ENCODE measurements at regions not wholly inside any gene's neighbourhood (a gene's known extent, or its start where the extent isn't known, plus 50 kb on each side); places are given as distances from the start of the nearest gene placed in this dataset.

DNA sequence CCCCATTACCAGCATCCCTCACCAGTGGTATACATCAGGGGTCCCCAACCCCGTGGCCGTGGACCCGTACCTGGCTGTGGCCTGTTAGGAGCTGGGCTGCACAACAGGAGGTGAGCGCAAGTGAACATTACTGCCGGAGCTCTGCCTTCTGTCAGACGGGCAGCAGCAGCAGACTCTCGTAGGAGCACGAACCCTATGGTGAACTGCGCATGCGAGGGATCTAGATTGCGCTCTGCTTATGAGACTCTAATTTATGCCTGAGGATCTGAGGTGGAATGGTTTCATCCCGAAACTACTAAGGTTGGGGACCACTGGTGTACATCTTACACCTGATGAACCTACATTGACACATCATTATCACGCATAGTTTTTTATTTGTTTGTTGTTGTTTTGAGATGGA, 52.8 kb upstream of the DHX15 start:
- H3K4me1 ChIP-seq (ENCODE audit: insufficient read depth, low read length) = no peaks in the 10 kb centered on the region
- H3K36me3 ChIP-seq (ENCODE audit: insufficient read depth, low read length) = no peaks in the 10 kb centered on the region
- no peaks in the 10 kb centered on the region for H3K9me3 ChIP-seq (ENCODE audit: control insufficient read depth, insufficient read depth, low read length)
- H3K9ac ChIP-seq (ENCODE audit: low read depth, low read length) = no peak overlapping the region

DNA sequence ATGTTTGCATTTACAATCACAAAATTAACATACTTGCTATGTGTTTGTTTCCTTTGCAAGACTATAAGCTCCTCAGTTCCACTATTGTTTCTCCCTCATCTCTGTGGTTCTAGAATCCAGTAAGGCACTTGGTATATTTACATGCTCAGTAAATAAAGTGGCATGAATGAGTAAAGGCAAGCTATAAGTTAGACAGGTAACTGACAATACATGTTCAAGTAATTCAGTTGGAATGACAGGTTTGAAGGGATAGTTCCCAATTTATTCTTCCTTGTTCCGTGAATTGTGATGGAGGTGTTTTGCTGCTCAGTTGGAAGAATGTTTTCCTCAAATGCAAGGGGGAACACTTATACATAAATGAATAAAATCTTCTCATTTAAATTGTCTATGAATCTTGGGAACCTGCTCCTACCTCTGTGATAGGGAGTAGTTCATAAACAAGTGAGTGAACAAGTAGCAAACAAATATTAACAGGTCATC, 54.1 kb upstream of the DHX15 start:
- Histone ChIP-seq H3K9me3 (ENCODE audit: control insufficient read depth, insufficient read depth, low read length) (no peaks in the 10 kb centered on the region), H3K36me3 (ENCODE audit: insufficient read depth, low read length) (no peaks in the 10 kb centered on the region), H3K9ac (ENCODE audit: low read depth, low read length) (no peak overlapping the region)

DNA sequence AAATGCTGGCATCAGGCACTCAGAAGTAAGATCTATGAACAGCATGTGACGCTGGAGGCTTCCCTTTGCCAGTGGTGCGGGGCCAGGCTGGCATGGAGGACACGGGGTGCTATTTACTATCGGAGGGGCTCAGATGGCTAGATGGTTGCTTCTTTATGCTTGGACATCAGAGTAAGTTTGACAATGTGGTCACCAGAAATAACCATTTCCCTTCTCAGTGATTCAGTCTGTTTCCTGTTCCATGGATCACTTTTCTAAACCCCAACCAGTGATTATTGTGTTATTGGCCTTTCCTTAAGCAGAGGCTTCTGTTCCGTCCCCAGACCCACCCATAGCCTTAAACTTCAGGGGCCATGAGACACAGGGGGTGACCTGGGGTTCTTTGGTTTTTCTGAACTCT, 55.4 kb upstream of the DHX15 start:
- H3K9ac ChIP-seq (ENCODE audit: low read depth, low read length) = no peak overlapping the region
- H3K4me1 ChIP-seq (ENCODE audit: insufficient read depth, low read length) = no peaks in the 10 kb centered on the region
- H3K9me3 ChIP-seq (ENCODE audit: control insufficient read depth, insufficient read depth, low read length) = no peaks in the 10 kb centered on the region
- no peaks in the 10 kb centered on the region for H3K36me3 ChIP-seq (ENCODE audit: insufficient read depth, low read length)

More for the DNA sequence above, 54.1 kb upstream of the DHX15 start:
- no peaks in the 10 kb centered on the region for H3K4me1 ChIP-seq (ENCODE audit: insufficient read depth, low read length)

DNA sequence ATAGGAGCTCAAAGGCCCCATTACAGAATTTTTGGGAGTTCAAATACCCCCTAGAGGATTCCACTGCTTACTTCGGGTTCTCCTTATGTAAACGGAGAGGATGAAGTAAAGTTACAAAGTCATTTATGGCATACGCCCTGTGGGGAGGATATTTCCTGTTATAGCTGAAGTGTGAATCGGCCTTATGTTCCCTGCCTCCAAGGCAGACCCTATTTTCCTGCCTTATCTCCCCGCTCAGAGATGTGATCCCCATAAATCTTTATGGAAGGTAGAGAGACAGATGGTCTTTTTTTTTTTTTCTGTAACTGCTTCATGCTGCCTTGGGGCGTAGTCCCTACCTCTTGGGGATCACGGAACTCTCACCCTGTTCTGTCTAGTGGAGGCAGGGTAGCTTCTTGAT, 56.0 kb upstream of the DHX15 start:
- Histone ChIP-seq H3K9me3 (ENCODE audit: control insufficient read depth, insufficient read depth, low read length) (no peaks in the 10 kb centered on the region), H3K4me1 (ENCODE audit: insufficient read depth, low read length) (no peaks in the 10 kb centered on the region), H3K36me3 (ENCODE audit: insufficient read depth, low read length) (no peaks in the 10 kb centered on the region), H3K9ac (ENCODE audit: low read depth, low read length) (no peak overlapping the region)

DNA sequence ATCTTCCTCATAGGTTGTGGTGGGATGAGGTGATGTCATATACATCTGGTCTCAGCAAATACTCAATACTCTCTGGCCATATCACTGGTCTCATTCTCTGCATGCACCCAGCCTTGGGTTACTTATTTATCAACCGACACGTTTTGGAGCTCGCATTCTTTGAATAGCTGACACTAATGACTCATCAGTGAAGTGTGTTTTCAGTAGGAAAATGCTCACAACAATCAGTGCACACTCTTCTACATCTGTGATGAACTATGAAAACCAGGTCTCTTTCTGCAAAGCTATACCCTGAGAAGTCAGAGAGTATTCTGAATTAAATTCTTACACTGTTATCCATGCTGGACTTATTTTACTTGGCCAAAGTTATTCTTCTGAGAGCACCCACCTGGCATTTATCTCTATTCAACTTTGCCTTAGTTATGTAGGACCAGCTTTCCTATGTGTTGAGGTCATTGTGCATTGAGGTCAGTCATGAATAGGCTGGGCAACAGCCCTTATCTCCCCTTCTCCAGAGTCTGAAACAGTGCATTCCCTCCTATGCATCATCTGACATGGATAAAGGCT, 58.7 kb upstream of the DHX15 start:
- H3K36me3 ChIP-seq (ENCODE audit: insufficient read depth, low read length) = no peaks in the 10 kb centered on the region
- H3K9me3 ChIP-seq (ENCODE audit: control insufficient read depth, insufficient read depth, low read length) = no peaks in the 10 kb centered on the region
- no peak overlapping the region for H3K9ac ChIP-seq (ENCODE audit: low read depth, low read length)
- no peaks in the 10 kb centered on the region for H3K4me1 ChIP-seq (ENCODE audit: insufficient read depth, low read length)

DNA sequence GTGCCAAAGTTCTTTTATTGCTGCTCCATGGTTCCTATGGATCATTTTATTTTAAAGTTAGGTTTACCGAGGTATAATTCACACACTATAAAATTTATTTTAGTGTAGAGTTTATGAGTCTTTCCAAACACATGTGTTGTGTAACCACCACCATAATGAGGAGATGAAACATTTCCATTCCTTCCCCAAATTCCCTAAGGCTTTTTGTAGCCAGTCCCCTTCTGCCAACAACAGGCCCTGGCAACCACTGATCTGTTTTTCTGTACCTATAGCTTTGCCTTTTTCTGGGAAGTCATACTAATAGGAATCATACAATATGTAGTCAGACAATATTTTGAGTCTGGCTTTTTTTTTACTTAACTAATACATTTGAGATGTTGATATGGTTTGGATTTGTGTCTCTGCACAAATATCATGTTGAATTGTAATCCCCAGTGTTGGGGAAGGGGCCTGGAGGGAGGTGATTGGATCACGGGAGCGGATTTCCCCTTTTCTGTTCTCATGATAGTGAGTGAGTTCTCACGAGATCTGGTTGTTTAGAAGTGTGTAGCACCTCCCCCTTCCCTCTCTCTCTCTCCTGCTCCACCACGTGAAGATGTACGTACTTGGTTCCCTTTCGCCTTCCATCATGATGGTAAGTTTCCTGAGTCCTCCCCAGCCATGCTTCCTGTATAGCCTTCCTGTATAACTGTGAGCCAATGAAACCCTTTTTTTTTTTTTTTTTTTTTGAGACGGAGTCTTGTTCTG, 59.6 kb upstream of the DHX15 start:
- Histone ChIP-seq H3K9me3 (ENCODE audit: control insufficient read depth, insufficient read depth, low read length) (no peaks in the 10 kb centered on the region), H3K4me1 (ENCODE audit: insufficient read depth, low read length) (no peaks in the 10 kb centered on the region), H3K36me3 (ENCODE audit: insufficient read depth, low read length) (no peaks in the 10 kb centered on the region), H3K9ac (ENCODE audit: low read depth, low read length) (no peak overlapping the region)

DNA sequence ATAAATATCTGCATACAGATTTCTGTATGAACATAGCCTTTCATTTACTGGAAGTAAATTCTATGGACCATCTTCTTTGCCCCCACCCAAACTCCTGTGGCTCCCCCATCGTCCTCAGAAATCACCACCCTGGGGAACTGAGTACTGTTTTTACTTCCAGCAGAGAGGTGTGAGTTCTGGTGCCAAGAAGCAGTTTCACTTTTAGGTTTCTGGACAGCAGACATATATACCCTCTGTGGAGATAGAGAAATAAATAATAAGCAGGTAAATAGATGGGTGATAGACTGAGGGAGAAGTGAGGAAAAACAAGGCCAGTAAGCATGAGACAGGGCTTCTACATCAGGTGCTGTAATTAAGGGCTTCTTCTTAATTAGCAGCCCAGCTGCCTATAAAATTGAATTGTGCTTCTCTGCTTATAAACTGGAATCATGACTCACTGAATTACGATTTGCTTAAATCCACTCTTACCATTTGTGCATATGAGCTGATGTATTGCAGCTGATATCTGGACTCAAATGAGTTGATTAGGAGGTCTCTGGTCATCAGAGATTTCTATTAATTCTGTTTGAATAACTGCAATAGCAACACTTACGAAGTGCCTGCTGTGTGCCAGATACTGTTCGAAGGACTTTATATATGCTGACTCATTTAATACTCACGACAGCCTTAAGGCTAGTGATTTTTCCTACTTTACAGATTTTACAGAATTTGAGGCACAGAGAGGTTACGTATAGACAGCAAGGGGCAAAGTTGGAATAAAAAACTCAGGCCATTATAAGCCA, 60.8 kb upstream of the DHX15 start:
- H3K4me1 ChIP-seq (ENCODE audit: insufficient read depth, low read length) = no peaks in the 10 kb centered on the region
- no peaks in the 10 kb centered on the region for H3K9me3 ChIP-seq (ENCODE audit: control insufficient read depth, insufficient read depth, low read length)
- no peaks in the 10 kb centered on the region for H3K36me3 ChIP-seq (ENCODE audit: insufficient read depth, low read length)
- no peak overlapping the region for H3K9ac ChIP-seq (ENCODE audit: low read depth, low read length)

DNA sequence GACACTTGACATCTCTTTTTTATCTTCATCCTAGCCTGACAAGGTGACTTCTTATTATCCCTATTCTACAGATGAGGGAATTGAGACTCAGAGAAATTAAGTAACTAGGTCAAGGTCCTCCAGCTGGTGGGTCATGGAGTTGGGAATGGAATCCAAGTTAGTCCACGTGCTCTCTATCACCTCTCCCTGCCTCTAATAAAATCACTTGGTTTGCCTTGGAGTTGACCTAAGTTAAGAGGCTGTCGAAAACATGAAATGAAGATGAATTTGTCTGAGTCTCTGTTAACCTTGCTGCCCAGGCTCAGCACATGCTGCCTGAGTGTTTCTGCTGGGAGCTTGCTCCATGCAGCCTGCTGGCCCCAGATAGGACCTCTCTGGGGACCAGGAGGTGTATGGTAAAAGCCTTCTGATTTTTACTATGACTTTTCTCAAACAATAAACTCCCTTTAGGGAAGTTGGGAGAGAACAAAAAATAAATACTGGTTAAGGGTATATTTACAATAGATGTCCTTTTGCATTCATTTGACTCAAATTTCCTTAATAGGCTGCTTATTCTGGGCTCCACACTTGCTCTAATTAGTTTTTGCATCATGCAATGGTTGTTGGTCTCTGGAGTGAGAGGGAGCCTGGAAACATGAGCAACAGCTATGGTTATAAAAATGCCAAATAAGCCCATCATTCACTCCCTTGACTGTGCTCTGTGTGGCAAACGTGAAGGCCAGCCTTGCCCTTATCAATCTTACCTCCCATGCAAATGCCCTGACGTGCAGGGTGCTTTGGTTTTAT, 61.6 kb upstream of the DHX15 start:
- H3K9me3 ChIP-seq (ENCODE audit: control insufficient read depth, insufficient read depth, low read length) = no peaks in the 10 kb centered on the region
- H3K9ac ChIP-seq (ENCODE audit: low read depth, low read length) = no peak overlapping the region
- no peaks in the 10 kb centered on the region for H3K36me3 ChIP-seq (ENCODE audit: insufficient read depth, low read length)
- H3K4me1 ChIP-seq (ENCODE audit: insufficient read depth, low read length) = peaks cover 5% of the 10 kb centered on the region; the same call in 1 of the 2 replicates

DNA sequence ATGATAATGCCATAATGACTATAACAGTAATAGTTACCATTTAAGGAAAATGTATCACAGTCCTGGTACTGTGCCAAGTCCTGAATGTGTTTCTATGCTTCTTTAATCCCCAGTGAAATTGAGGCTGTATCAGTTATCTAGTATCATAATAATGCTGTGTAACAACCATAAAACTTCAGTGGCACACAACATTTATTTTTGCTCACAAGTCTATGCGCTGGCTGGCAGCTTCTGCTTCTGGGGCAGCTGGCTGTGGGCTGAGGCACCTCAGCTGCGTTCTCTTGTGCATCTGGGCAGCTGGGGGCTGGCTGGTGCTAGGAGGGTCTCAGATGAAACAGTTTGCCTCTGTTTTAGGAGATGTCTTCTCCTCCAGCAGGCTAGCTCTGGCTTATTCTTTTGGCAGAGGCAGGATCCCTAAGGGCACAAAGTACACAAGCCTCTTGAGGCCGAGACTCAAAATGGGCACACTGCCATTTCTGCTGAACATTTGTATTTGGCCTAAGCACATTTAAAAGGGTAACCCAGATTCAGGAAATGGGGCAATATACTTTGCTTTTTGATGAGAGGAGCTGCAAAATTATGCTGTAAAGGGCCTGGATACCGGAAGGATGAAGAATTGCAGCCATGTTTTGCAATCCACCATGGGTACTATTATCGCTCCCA, 62.6 kb upstream of the DHX15 start:
- Histone ChIP-seq H3K9ac (ENCODE audit: low read depth, low read length) (no peak overlapping the region), H3K9me3 (ENCODE audit: control insufficient read depth, insufficient read depth, low read length) (no peaks in the 10 kb centered on the region), H3K36me3 (ENCODE audit: insufficient read depth, low read length) (no peaks in the 10 kb centered on the region), H3K4me1 (ENCODE audit: insufficient read depth, low read length) (peaks cover 13% of the 10 kb centered on the region; the same call in 1 of the 2 replicates)

DNA sequence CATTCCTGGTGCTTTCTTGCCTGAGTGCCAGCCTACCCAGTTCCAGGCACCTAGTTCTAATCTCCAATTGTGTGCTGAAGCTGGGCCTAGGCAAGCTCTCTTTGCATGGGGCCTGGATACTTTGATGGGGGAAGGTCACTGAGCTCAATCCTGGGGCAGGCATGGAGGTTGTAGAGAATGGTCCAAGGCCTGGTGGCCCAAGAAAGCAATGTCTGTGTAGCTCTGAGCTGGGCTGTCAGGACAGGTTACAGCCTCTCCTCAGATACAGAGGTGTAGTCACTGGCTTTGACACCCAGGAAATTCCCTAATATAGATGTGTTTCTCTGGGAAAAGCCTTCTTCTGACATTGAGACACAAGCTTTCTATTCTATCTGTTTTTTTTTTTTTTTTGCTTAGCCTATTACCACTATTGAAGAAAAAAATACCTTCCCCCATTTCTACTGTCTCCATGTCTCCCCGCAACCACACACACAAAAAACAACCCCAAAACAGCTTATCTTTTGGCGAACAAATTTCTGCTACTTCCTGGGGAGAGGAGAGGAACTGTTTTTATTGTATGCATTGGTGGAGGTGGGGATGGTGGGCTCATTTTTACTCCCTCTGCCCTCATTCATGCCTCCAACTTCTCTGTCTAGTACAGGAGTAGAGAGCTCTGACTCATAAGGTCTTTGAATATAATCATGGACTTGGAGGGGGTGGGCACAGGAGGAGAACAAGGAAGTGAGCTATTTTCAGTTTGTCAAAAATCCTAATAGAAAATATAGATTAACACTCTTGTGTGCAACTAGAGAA, 66.7 kb upstream of the DHX15 start:
- Histone ChIP-seq H3K9me3 (ENCODE audit: control insufficient read depth, insufficient read depth, low read length) (no peaks in the 10 kb centered on the region), H3K4me1 (ENCODE audit: insufficient read depth, low read length) (peaks cover 13% of the 10 kb centered on the region; the same call in 1 of the 2 replicates), H3K36me3 (ENCODE audit: insufficient read depth, low read length) (no peaks in the 10 kb centered on the region), H3K9ac (ENCODE audit: low read depth, low read length) (no peak overlapping the region)

DNA sequence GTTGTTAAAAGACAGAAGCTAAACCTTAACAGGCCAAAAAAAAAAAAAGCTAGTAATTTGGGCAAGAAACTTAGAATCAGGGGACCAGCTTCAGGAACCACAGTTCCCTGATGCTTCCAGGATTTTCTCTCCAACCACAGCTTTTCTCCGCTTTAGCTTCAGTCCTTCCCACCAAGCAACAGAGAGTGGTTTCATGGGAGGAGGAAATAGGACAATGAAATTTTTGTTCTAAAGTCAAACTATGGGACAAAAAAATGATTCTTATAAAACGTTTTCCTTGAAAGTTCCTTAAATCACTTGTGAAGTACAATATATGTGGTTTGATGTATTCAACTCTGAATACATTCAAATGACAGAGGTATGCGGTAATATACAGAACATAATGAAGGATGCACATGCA, 71.0 kb upstream of the DHX15 start:
- Histone ChIP-seq H3K36me3 (ENCODE audit: insufficient read depth, low read length) (no peaks in the 10 kb centered on the region), H3K4me1 (ENCODE audit: insufficient read depth, low read length) (peaks cover 33% of the 10 kb centered on the region)

DNA sequence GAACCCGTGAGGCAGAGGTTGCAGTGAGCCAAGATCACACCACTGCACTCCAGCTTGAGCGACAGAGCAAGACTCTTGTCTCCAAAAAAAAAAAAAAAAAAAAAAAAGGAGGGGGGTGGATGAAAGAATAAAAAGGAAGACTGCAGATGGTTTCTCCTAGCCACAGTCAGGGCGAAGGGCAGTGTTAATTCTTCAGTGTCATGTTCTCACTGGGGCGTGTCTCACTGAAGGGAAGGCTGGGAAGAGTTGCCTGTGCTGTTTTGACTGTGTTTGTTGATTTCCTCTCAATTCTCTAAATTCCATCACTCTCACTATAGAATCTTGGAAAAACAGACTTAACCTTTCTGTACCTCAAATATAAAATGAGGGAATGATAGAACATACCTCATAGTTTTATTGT, 71.6 kb upstream of the DHX15 start:
- no peaks in the 10 kb centered on the region for H3K36me3 ChIP-seq (ENCODE audit: insufficient read depth, low read length)
- H3K9me3 ChIP-seq (ENCODE audit: control insufficient read depth, insufficient read depth, low read length) = no peaks in the 10 kb centered on the region
- H3K4me1 ChIP-seq (ENCODE audit: insufficient read depth, low read length) = peaks cover 31% of the 10 kb centered on the region
- no peak overlapping the region for H3K9ac ChIP-seq (ENCODE audit: low read depth, low read length)

More for the DNA sequence above, 71.0 kb upstream of the DHX15 start:
- no peaks in the 10 kb centered on the region for H3K9me3 ChIP-seq (ENCODE audit: control insufficient read depth, insufficient read depth, low read length)
- H3K9ac ChIP-seq (ENCODE audit: low read depth, low read length) = no peak overlapping the region

DNA sequence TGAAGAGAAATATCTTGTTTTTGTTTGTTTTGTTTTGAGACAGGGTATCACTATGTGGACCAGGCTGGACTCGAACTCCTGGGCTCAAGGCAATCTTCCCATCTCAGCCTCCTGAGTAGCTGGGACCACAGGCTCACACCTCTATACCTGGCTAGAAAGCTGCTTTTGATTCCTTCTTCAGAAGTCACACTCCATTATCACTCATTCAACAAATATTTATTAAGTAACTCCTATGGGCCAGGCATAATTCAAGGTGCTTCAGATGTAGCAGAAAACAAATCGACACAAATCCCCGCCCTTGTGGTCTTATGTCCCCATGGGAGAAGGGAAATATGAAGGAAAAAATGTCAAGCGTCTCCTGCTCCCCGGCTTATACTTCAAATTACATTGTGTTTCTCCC, 72.6 kb upstream of the DHX15 start:
- Histone ChIP-seq H3K9me3 (ENCODE audit: control insufficient read depth, insufficient read depth, low read length) (no peaks in the 10 kb centered on the region), H3K36me3 (ENCODE audit: insufficient read depth, low read length) (no peaks in the 10 kb centered on the region), H3K4me1 (ENCODE audit: insufficient read depth, low read length) (peaks cover 27% of the 10 kb centered on the region), H3K9ac (ENCODE audit: low read depth, low read length) (no peak overlapping the region)

Measured in ES-I3 (cell line).